ENCODE measurements at regions not wholly inside any gene's neighbourhood (a gene's known extent, or its start where the extent isn't known, plus 50 kb on each side); places are given as distances from the start of the nearest gene placed in this dataset.
"Not testable (repeated sequence)": the region's sequence is repeated elsewhere in the genome, so short reads cannot be mapped to it uniquely, and the experiment has no call there.

- peaks cover 0 to 6% (median 0%) of the 10 kb centered on the region in 3 donors for H3K27me3 Mint-ChIP-seq (ENCODE audit: low read depth in 3 of 3)
- Histone ChIP-seq H3K27me3 (ENCODE audit: control insufficient read depth in 2 of 2, insufficient read depth in 2 of 2, low read length in 2 of 2) (no peaks in the 10 kb centered on the region), H3K79me2 (ENCODE audit: insufficient read depth, low read length) (no peaks in the 10 kb centered on the region), H3K9me3 (replicated peaks in 1 of 2; ENCODE audit: control insufficient read depth in 1 of 2, insufficient read depth in 1 of 2, low read length in 2 of 2) (no peaks in the 10 kb centered on the region), H3K4me2 (replicated peaks; ENCODE audit: extremely low read depth, low read length, poor library complexity, severe bottlenecking) (peak overlapping the region; percentile 57), H3K36me3 (replicated peaks in 1 of 2; ENCODE audit: control insufficient read depth in 1 of 2, insufficient read depth in 2 of 2, low read length in 2 of 2) (no peaks in the 10 kb centered on the region), H3K4me3 (replicated peaks in 1 of 3; ENCODE audit: low read depth in 2 of 3, low read length in 3 of 3) (peak overlapping the region in 2 of 3 experiments; percentile 29 to 62), H3K9ac (ENCODE audit: insufficient read depth, low read length, poor library complexity, severe bottlenecking) (peak overlapping the region; percentile 30), H3K4me1 (ENCODE audit: control insufficient read depth in 1 of 2, insufficient read depth in 2 of 2, low read length in 2 of 2) (peaks cover 30 to 39% of the 10 kb centered on the region in 2 donors), H2AFZ (ENCODE audit: insufficient read depth, low read depth, low read length, poor library complexity, severe bottlenecking) (peak overlapping the region; percentile 67), H3K27ac (ENCODE audit: low read depth in 1 of 2, low read length in 2 of 2) (peak overlapping the region in 1 of 2 donors; percentile 41), H4K20me1 (ENCODE audit: insufficient read depth, low read length) (no peaks in the 10 kb centered on the region)
- DNase-seq: no peak
- intact Hi-C loops (cut with micrococcal nuclease): loop anchor here in 1 of 2 donors (5.0 kb wide), 1 partner anchor 51 kb away; no protein-coding TSS in a partner anchor
- no CpG with 5 or more reads among the region's 4 CpGs for WGBS (ENCODE audit: insufficient coverage)
- peaks cover 0 to 3% (median 0%) of the 10 kb centered on the region in 7 donors for H3K9me3 Mint-ChIP-seq
- no peaks in the 10 kb centered on the region for H3K36me3 Mint-ChIP-seq
- TF ChIP-seq CTCF (IDR thresholded peaks at IDR 0.05): no peak
- H3K27ac Mint-ChIP-seq: peak overlapping the region in 3 of 7 donors; percentile 50 to 80 (median 75)
- peak overlapping the region; percentile 61 to 68 for H3K4me3 Mint-ChIP-seq
- peaks cover 47% of the 10 kb centered on the region for H3K4me1 Mint-ChIP-seq
Measured at GRCh38 chr6:118705544-118706491, 54.4 kb upstream of the CEP85L start.

GRCh38 chr6:118704915-118705314, 53.5 kb upstream of the CEP85L start:
- H3K27ac Mint-ChIP-seq: peak overlapping the region in 1 of 7 donors; percentile 39
- H3K9ac ChIP-seq (ENCODE audit: insufficient read depth, low read length, poor library complexity, severe bottlenecking): no peak overlapping the region
- no peak overlapping the region for H2AFZ ChIP-seq (ENCODE audit: insufficient read depth, low read depth, low read length, poor library complexity, severe bottlenecking)
- H3K4me3 ChIP-seq (replicated peaks in 1 of 3; ENCODE audit: low read depth in 2 of 3, low read length in 3 of 3): no peak overlapping the region
- H3K79me2 ChIP-seq (ENCODE audit: insufficient read depth, low read length): no peaks in the 10 kb centered on the region
- peaks cover 28 to 33% of the 10 kb centered on the region in 2 donors for H3K4me1 ChIP-seq (ENCODE audit: control insufficient read depth in 1 of 2, insufficient read depth in 2 of 2, low read length in 2 of 2)
- H3K36me3 Mint-ChIP-seq: no peaks in the 10 kb centered on the region
- peaks cover 46% of the 10 kb centered on the region for H3K4me1 Mint-ChIP-seq
- no peak for DNase-seq
- H3K4me3 Mint-ChIP-seq: no peak overlapping the region
- 71% methylated on average over 1 of the region's 3 CpGs for WGBS (ENCODE audit: insufficient coverage)
- intact Hi-C loops (cut with micrococcal nuclease): loop anchor here in 1 of 2 donors (5.0 kb wide), 1 partner anchor 52 kb away; no protein-coding TSS in a partner anchor
- H4K20me1 ChIP-seq (ENCODE audit: insufficient read depth, low read length): no peaks in the 10 kb centered on the region
- H3K27ac ChIP-seq (ENCODE audit: low read depth in 1 of 2, low read length in 2 of 2): no peak overlapping the region
- no peaks in the 10 kb centered on the region for H3K9me3 ChIP-seq (replicated peaks in 1 of 2; ENCODE audit: control insufficient read depth in 1 of 2, insufficient read depth in 1 of 2, low read length in 2 of 2)
- H3K27me3 Mint-ChIP-seq (ENCODE audit: low read depth in 3 of 3): peaks cover 0 to 6% (median 0%) of the 10 kb centered on the region in 3 donors
- H3K36me3 ChIP-seq (replicated peaks in 1 of 2; ENCODE audit: control insufficient read depth in 1 of 2, insufficient read depth in 2 of 2, low read length in 2 of 2): no peaks in the 10 kb centered on the region
- no peak overlapping the region for H3K4me2 ChIP-seq (replicated peaks; ENCODE audit: extremely low read depth, low read length, poor library complexity, severe bottlenecking)
- TF ChIP-seq CTCF (IDR thresholded peaks at IDR 0.05): no peak
- H3K27me3 ChIP-seq (ENCODE audit: control insufficient read depth in 2 of 2, insufficient read depth in 2 of 2, low read length in 2 of 2): no peaks in the 10 kb centered on the region
- peaks cover 0 to 3% (median 0%) of the 10 kb centered on the region in 7 donors for H3K9me3 Mint-ChIP-seq

- H3K27me3 ChIP-seq (ENCODE audit: control insufficient read depth in 2 of 2, insufficient read depth in 2 of 2, low read length in 2 of 2); intact Hi-C loops (cut with micrococcal nuclease); H2AFZ ChIP-seq (ENCODE audit: insufficient read depth, low read depth, low read length, poor library complexity, severe bottlenecking); H3K27ac ChIP-seq (ENCODE audit: low read depth in 1 of 2, low read length in 2 of 2); H3K27ac Mint-ChIP-seq; H3K9me3 Mint-ChIP-seq; H3K9ac ChIP-seq (ENCODE audit: insufficient read depth, low read length, poor library complexity, severe bottlenecking); DNase-seq; H3K27me3 Mint-ChIP-seq (ENCODE audit: low read depth in 3 of 3); H3K36me3 Mint-ChIP-seq; H3K4me2 ChIP-seq (replicated peaks; ENCODE audit: extremely low read depth, low read length, poor library complexity, severe bottlenecking); H3K4me3 ChIP-seq (replicated peaks in 1 of 3; ENCODE audit: low read depth in 2 of 3, low read length in 3 of 3); H3K79me2 ChIP-seq (ENCODE audit: insufficient read depth, low read length); H3K36me3 ChIP-seq (replicated peaks in 1 of 2; ENCODE audit: control insufficient read depth in 1 of 2, insufficient read depth in 2 of 2, low read length in 2 of 2); H3K4me3 Mint-ChIP-seq; H3K9me3 ChIP-seq (replicated peaks in 1 of 2; ENCODE audit: control insufficient read depth in 1 of 2, insufficient read depth in 1 of 2, low read length in 2 of 2); H4K20me1 ChIP-seq (ENCODE audit: insufficient read depth, low read length): not testable (repeated sequence)
- no CpG with 5 or more reads among the region's 3 CpGs for whole genome bisulfite sequencing (ENCODE audit: insufficient coverage)
- peaks cover 18% of the 10 kb centered on the region for H3K4me1 Mint-ChIP-seq
- peaks cover 12% of the 10 kb centered on the region in 2 donors for H3K4me1 ChIP-seq (ENCODE audit: control insufficient read depth in 1 of 2, insufficient read depth in 2 of 2, low read length in 2 of 2)
Measured at GRCh38 chr6:118701260-118701659, 49.9 kb upstream of the CEP85L start.

All from CD14-positive monocyte (primary cell).